HG03175 (cell line): ENCODE measurements at regions not wholly inside any gene's neighbourhood (a gene's known extent, or its start where the extent isn't known, plus 50 kb on each side); places are given as distances from the start of the nearest gene placed in this dataset.
"Not testable (repeated sequence)": the region's sequence is repeated elsewhere in the genome, so short reads cannot be mapped to it uniquely, and the experiment has no call there.

Experiments
- ATAC-seq: cut with Tn5 transposase; IDR thresholded peaks from one replicate; pipeline ENCODE4 v1.9.1; 2021; ENCODE audit warnings: mild to moderate bottlenecking, moderate library complexity; ENCODE audit not compliant: unreplicated experiment

- ATAC-seq, result no peak
Observed at GRCh38 chr2:129492548-129492947, 486.9 kb upstream of the RAB6C start.

- no peak for ATAC-seq
Observed at GRCh38 chr2:129499747-129500146, 479.7 kb upstream of the RAB6C start.

GRCh38 chr2:129502781-129503180 is 476.7 kb upstream of the RAB6C start:
- no peak for ATAC-seq

GRCh38 chr2:129504646-129505045 is 474.8 kb upstream of the RAB6C start:
- ATAC-seq, result no peak

GRCh38 chr2:129518937-129519336 is 460.5 kb upstream of the RAB6C start:
- no peak for ATAC-seq

GRCh38 chr2:129532158-129532557 is 447.3 kb upstream of the RAB6C start:
- ATAC-seq, result not testable (repeated sequence)

GRCh38 chr2:129548880-129549279 is 430.6 kb upstream of the RAB6C start:
- no peak for ATAC-seq

GRCh38 chr2:129550536-129550935 is 428.9 kb upstream of the RAB6C start:
- no peak for ATAC-seq

- ATAC-seq, result no peak
Observed at GRCh38 chr2:129554373-129554772, 425.1 kb upstream of the RAB6C start.

- ATAC-seq, result no peak
Observed at GRCh38 chr2:129559101-129559500, 420.4 kb upstream of the RAB6C start.

GRCh38 chr2:129565551-129566109 is 413.8 kb upstream of the RAB6C start:
- no peak for ATAC-seq

GRCh38 chr2:129570812-129571211 is 408.7 kb upstream of the RAB6C start:
- ATAC-seq, result not testable (repeated sequence)

- ATAC-seq, result no peak
Observed at GRCh38 chr2:129575431-129575830, 404.0 kb upstream of the RAB6C start.

- ATAC-seq, result no peak
Observed at GRCh38 chr2:129575880-129576279, 403.6 kb upstream of the RAB6C start.

GRCh38 chr2:129580001-129580400 is 399.5 kb upstream of the RAB6C start:
- no peak for ATAC-seq

- ATAC-seq, result no peak
Observed at GRCh38 chr2:129585760-129586159, 393.7 kb upstream of the RAB6C start.

GRCh38 chr2:129587426-129588064 is 391.9 kb upstream of the RAB6C start:
- no peak for ATAC-seq

- ATAC-seq, result no peak
Observed at GRCh38 chr2:129604560-129604959, 374.9 kb upstream of the RAB6C start.

- ATAC-seq, result no peak
Observed at GRCh38 chr2:129605646-129606045, 373.8 kb upstream of the RAB6C start.

GRCh38 chr2:129606496-129607270 is 372.8 kb upstream of the RAB6C start:
- no peak for ATAC-seq

GRCh38 chr2:129609224-129609623 is 370.2 kb upstream of the RAB6C start:
- no peak for ATAC-seq

- ATAC-seq, result no peak
Observed at GRCh38 chr2:129610766-129611165, 368.7 kb upstream of the RAB6C start.
